HepG2 (cell line): ENCODE measurements at regions not wholly inside any gene's neighbourhood (a gene's known extent, or its start where the extent isn't known, plus 50 kb on each side); places are given as distances from the start of the nearest gene placed in this dataset.

Source experiments
- CBFB ChIP-seq: sonication (generic); formaldehyde crosslinking; IDR thresholded peaks from 2 replicates; pipeline ENCODE4 v1.4.0; 2020; ENCODE audit warnings: missing genetic modification reagents
- EP300 ChIP-seq, 3 experiments: sonication (generic) in 1 of 3; formaldehyde crosslinking in 1 of 3; IDR thresholded peaks; 2 replicates each; pipeline versions ENCODE4 v1.5.1 to v1.6.1; 2011 to 2020; ENCODE audit warnings: low read depth in 2 of 3, low read length in 2 of 3, borderline replicate concordance in 1 of 3, improper control_type of control experiment in 1 of 3, mild to moderate bottlenecking in 1 of 3, missing genetic modification reagents in 1 of 3, moderate library complexity in 1 of 3
- IRF2 ChIP-seq: IDR thresholded peaks from 2 replicates; pipeline ENCODE4 v1.6.1; 2018; ENCODE audit warnings: missing genetic modification reagents, missing compliant biosample characterization
- MAFF ChIP-seq: IDR thresholded peaks from 2 replicates; pipeline ENCODE4 v1.6.1; 2011; ENCODE audit warnings: low read depth, low read length, improper control_type of control experiment
- NFIC ChIP-seq: IDR thresholded peaks from 2 replicates; pipeline ENCODE4 v1.6.1; 2012; ENCODE audit warnings: mild to moderate bottlenecking, low read length, inconsistent platforms
- PHB2 ChIP-seq: fragments of 450-650 bp; IDR thresholded peaks from 2 replicates; pipeline ENCODE4 v1.6.1; 2018; ENCODE audit not compliant: partially characterized antibody
- RFX3 ChIP-seq: IDR thresholded peaks from 2 replicates; pipeline ENCODE4 v1.6.1; 2016; ENCODE audit warnings: missing biosample characterization, missing genetic modification reagents
- TOPORS ChIP-seq: sonication (generic); formaldehyde crosslinking; IDR thresholded peaks from 2 replicates; pipeline ENCODE4 v1.8.0; 2023; ENCODE audit warnings: mild to moderate bottlenecking, missing genetic modification reagents
- ZNF253 ChIP-seq: sonication (generic); formaldehyde crosslinking; IDR thresholded peaks from 2 replicates; pipeline ENCODE4 v1.8.0; 2022; ENCODE audit warnings: mild to moderate bottlenecking, missing genetic modification reagents, borderline replicate concordance
- ZNF326 ChIP-seq: sonication (generic); formaldehyde crosslinking; IDR thresholded peaks from 2 replicates; pipeline ENCODE4 v1.4.0; 2020; ENCODE audit warnings: missing genetic modification reagents, borderline replicate concordance
- ZNF350 ChIP-seq: sonication (generic); formaldehyde crosslinking; IDR thresholded peaks from 2 replicates; pipeline ENCODE4 v1.4.0; 2020; ENCODE audit warnings: mild to moderate bottlenecking, low read depth, missing genetic modification reagents, borderline replicate concordance
- ZNF616 ChIP-seq: sonication (generic); formaldehyde crosslinking; IDR thresholded peaks from 2 replicates; pipeline ENCODE4 v1.5.0; 2020; ENCODE audit warnings: low read depth, mild to moderate bottlenecking, missing genetic modification reagents
- ZNF839 ChIP-seq: sonication (generic); formaldehyde crosslinking; IDR thresholded peaks from 2 replicates; pipeline ENCODE4 v1.4.0; 2020; ENCODE audit warnings: missing genetic modification reagents, mild to moderate bottlenecking, borderline replicate concordance
- TF ChIP-seq, protein P1 (sequence below): sonication (generic); formaldehyde crosslinking; IDR thresholded peaks from 2 replicates; pipeline ENCODE4 v1.4.0; 2020; ENCODE audit warnings: missing genetic modification reagents
- TF ChIP-seq, protein P2 (sequence below): sonication (generic); formaldehyde crosslinking; IDR thresholded peaks from 2 replicates; pipeline ENCODE4 v1.9.0; 2021; ENCODE audit warnings: missing genetic modification reagents, borderline replicate concordance
- TF ChIP-seq, protein P3 (sequence below): sonication (generic); formaldehyde crosslinking; IDR thresholded peaks from 2 replicates; pipeline ENCODE4 v1.8.1; 2023; ENCODE audit warnings: missing genetic modification reagents, mild to moderate bottlenecking, borderline replicate concordance
- TF ChIP-seq, protein P4 (sequence below): sonication (generic); formaldehyde crosslinking; IDR thresholded peaks from 2 replicates; pipeline ENCODE4 v1.4.0; 2020; ENCODE audit warnings: mild to moderate bottlenecking, missing genetic modification reagents

DNA sequence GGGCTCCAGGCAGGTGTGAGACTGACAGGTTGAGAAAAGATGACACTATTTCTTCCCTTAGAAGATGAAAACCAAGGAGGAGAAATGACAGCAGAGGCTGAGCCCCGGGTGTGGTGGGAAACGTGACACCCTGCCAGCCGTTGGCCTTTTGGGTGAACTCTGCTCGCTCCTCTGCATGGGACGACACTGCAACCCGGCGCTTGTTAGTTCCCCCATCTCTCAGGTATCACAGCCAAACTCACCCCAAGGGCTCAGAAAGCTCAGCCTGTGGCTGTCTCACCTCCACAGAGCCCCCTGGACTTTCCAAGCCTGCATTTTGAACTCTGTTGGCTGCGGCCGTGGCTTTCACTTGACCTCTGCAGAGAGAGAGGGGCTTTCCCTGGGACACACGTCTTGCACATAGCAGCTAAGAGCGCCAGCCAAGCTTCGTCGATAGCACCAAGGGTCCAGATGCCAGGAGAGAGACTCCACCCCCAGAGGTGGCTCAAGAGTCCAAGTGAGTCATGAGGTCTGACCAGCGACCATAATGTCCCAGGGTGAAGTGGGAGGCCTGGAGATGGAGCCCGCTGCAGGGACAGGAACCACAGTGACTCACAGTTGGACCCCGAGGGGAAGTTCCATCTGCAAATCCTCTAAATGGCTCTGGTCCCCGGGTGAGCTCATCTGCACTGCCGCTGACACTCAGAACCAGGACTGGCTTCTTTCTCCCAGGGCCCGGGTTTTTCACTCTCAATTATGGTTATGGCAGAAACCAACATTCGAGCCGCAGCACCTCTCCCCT is 301.9 kb downstream of the SOX9 start (continued):
- TF ChIP-seq, protein P1, sequence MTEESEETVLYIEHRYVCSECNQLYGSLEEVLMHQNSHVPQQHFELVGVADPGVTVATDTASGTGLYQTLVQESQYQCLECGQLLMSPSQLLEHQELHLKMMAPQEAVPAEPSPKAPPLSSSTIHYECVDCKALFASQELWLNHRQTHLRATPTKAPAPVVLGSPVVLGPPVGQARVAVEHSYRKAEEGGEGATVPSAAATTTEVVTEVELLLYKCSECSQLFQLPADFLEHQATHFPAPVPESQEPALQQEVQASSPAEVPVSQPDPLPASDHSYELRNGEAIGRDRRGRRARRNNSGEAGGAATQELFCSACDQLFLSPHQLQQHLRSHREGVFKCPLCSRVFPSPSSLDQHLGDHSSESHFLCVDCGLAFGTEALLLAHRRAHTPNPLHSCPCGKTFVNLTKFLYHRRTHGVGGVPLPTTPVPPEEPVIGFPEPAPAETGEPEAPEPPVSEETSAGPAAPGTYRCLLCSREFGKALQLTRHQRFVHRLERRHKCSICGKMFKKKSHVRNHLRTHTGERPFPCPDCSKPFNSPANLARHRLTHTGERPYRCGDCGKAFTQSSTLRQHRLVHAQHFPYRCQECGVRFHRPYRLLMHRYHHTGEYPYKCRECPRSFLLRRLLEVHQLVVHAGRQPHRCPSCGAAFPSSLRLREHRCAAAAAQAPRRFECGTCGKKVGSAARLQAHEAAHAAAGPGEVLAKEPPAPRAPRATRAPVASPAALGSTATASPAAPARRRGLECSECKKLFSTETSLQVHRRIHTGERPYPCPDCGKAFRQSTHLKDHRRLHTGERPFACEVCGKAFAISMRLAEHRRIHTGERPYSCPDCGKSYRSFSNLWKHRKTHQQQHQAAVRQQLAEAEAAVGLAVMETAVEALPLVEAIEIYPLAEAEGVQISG (CRISPR knock-in tag) = peak; percentile 64; the same call in 1 of the 2 replicates
- TF ChIP-seq ZNF839 (CRISPR knock-in tag) = no peak
- no peak for TF ChIP-seq ZNF253 (CRISPR knock-in tag)
- TF ChIP-seq, protein P2, sequence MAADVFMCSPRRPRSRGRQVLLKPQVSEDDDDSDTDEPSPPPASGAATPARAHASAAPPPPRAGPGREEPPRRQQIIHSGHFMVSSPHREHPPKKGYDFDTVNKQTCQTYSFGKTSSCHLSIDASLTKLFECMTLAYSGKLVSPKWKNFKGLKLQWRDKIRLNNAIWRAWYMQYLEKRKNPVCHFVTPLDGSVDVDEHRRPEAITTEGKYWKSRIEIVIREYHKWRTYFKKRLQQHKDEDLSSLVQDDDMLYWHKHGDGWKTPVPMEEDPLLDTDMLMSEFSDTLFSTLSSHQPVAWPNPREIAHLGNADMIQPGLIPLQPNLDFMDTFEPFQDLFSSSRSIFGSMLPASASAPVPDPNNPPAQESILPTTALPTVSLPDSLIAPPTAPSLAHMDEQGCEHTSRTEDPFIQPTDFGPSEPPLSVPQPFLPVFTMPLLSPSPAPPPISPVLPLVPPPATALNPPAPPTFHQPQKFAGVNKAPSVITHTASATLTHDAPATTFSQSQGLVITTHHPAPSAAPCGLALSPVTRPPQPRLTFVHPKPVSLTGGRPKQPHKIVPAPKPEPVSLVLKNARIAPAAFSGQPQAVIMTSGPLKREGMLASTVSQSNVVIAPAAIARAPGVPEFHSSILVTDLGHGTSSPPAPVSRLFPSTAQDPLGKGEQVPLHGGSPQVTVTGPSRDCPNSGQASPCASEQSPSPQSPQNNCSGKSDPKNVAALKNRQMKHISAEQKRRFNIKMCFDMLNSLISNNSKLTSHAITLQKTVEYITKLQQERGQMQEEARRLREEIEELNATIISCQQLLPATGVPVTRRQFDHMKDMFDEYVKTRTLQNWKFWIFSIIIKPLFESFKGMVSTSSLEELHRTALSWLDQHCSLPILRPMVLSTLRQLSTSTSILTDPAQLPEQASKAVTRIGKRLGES (CRISPR knock-in tag) = no peak
- TF ChIP-seq EP300 (IDR thresholded peaks at IDR 0.05; ENCODE audit: low read depth in 2 of 2, low read length in 2 of 2) = peak; percentile 43 to 80; a peak in 3 of 4 replicates
- peak; percentile 85 for TF ChIP-seq EP300 (CRISPR knock-in tag; IDR thresholded peaks at IDR 0.05; ENCODE audit: borderline replicate concordance)
- TF ChIP-seq ZNF616 (CRISPR knock-in tag) = no peak
- no peak for TF ChIP-seq MAFF
- TF ChIP-seq, protein P3, sequence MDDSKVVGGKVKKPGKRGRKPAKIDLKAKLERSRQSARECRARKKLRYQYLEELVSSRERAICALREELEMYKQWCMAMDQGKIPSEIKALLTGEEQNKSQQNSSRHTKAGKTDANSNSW (CRISPR knock-in tag) = 0 out of 2 replicates have a peak, but pooled peaks have one; percentile 38
- TF ChIP-seq NFIC = peak; percentile 77; the same call in 1 of the 2 replicates
- TF ChIP-seq PHB2 = no peak
- TF ChIP-seq IRF2 (CRISPR knock-in tag) = peak; percentile 81
- peak; percentile 85 for TF ChIP-seq ZNF350
- TF ChIP-seq CBFB (CRISPR knock-in tag) = peak; percentile 21; the same call in 1 of the 2 replicates
- TF ChIP-seq TOPORS (CRISPR knock-in tag) = 0 out of 2 replicates have a peak, but pooled peaks have one; percentile 75
- no peak for TF ChIP-seq ZNF326
- TF ChIP-seq, protein P4, sequence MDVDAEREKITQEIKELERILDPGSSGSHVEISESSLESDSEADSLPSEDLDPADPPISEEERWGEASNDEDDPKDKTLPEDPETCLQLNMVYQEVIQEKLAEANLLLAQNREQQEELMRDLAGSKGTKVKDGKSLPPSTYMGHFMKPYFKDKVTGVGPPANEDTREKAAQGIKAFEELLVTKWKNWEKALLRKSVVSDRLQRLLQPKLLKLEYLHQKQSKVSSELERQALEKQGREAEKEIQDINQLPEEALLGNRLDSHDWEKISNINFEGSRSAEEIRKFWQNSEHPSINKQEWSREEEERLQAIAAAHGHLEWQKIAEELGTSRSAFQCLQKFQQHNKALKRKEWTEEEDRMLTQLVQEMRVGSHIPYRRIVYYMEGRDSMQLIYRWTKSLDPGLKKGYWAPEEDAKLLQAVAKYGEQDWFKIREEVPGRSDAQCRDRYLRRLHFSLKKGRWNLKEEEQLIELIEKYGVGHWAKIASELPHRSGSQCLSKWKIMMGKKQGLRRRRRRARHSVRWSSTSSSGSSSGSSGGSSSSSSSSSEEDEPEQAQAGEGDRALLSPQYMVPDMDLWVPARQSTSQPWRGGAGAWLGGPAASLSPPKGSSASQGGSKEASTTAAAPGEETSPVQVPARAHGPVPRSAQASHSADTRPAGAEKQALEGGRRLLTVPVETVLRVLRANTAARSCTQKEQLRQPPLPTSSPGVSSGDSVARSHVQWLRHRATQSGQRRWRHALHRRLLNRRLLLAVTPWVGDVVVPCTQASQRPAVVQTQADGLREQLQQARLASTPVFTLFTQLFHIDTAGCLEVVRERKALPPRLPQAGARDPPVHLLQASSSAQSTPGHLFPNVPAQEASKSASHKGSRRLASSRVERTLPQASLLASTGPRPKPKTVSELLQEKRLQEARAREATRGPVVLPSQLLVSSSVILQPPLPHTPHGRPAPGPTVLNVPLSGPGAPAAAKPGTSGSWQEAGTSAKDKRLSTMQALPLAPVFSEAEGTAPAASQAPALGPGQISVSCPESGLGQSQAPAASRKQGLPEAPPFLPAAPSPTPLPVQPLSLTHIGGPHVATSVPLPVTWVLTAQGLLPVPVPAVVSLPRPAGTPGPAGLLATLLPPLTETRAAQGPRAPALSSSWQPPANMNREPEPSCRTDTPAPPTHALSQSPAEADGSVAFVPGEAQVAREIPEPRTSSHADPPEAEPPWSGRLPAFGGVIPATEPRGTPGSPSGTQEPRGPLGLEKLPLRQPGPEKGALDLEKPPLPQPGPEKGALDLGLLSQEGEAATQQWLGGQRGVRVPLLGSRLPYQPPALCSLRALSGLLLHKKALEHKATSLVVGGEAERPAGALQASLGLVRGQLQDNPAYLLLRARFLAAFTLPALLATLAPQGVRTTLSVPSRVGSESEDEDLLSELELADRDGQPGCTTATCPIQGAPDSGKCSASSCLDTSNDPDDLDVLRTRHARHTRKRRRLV (CRISPR knock-in tag) = peak; percentile 31; the same call in 1 of the 2 replicates
- TF ChIP-seq RFX3 = no peak
